Naive thymus-derived CD4-positive, alpha-beta T cell (primary cell): ENCODE measurements at regions not wholly inside any gene's neighbourhood (a gene's known extent, or its start where the extent isn't known, plus 50 kb on each side); places are given as distances from the start of the nearest gene placed in this dataset.

ENCODE experiments used
- ATAC-seq: fragments of 150-1000 bp; cut with Tn5 transposase; 2 replicates; pipeline ENCODE4 v1.10.0; 2021; ENCODE audit warnings: mild to moderate bottlenecking, moderate library complexity
- CTCF ChIA-PET: fragments of 350-600 bp; sonication (Branson Sonifier 250); formaldehyde crosslinking; loops from one replicate; lab custom pipeline; 2021; ENCODE audit warnings: antibody characterized with exemption; lab: Charles Lee
- POLR2A ChIA-PET: fragments of 350-600 bp; sonication (Branson Sonifier 250); formaldehyde crosslinking; loops from one replicate; lab custom pipeline; 2021; ENCODE audit warnings: antibody characterized with exemption, inconsistent platforms; lab: Charles Lee
- DNase-seq, 9 donors: peaks; one replicate each; pipeline versions ENCODE4 v3.0.0 to v3.0.0-alpha.2; 2020 to 2022; ENCODE audit warnings: mixed read lengths in 1 of 9
- H3K27ac ChIP-seq: one replicate; pipeline ENCODE4 v1.7.0; 2013; ENCODE audit warnings: mild to moderate bottlenecking, low read depth, low read length, moderate library complexity
- H3K27me3 ChIP-seq, 2 donors: one replicate each; pipeline ENCODE4 v1.7.0; 2013; ENCODE audit warnings: low read length in 2 of 2, mild to moderate bottlenecking in 2 of 2, moderate library complexity in 2 of 2; ENCODE audit not compliant: control insufficient read depth in 2 of 2, insufficient read depth in 2 of 2
- H3K36me3 ChIP-seq, 3 experiments: 1 replicate in 2 of 3; 2 replicates in 1 of 3; pipeline ENCODE4 v1.7.0; 2013; ENCODE audit warnings: low read length in 3 of 3, mild to moderate bottlenecking in 3 of 3, moderate library complexity in 1 of 3; ENCODE audit not compliant: insufficient read depth in 3 of 3, control insufficient read depth in 2 of 3
- H3K4me1 ChIP-seq, 2 donors: one replicate each; pipeline ENCODE4 v1.7.0; 2013; ENCODE audit warnings: low read length in 2 of 2, mild to moderate bottlenecking in 2 of 2, moderate library complexity in 1 of 2; ENCODE audit not compliant: control insufficient read depth in 2 of 2, insufficient read depth in 2 of 2
- H3K4me3 ChIP-seq: 2 replicates; pipeline ENCODE4 v1.7.0; 2013; ENCODE audit warnings: mild to moderate bottlenecking, low read length
- H3K9me3 ChIP-seq, 3 experiments: 1 replicate in 2 of 3; 2 replicates in 1 of 3; pipeline ENCODE4 v1.7.0; 2013; ENCODE audit warnings: low read length in 3 of 3; ENCODE audit not compliant: control insufficient read depth in 2 of 3
- H3K27ac Mint-ChIP-seq, 9 donors: one replicate each; pipeline ENCODE4 v1.8.0; 2020 to 2022; ENCODE audit warnings: mixed read lengths in 9 of 9, mild to moderate bottlenecking in 8 of 9, moderate library complexity in 5 of 9, inconsistent platforms in 2 of 9
- H3K27me3 Mint-ChIP-seq, 5 donors: one replicate each; pipeline ENCODE4 v1.8.0; 2021 to 2022; ENCODE audit warnings: mixed read lengths in 5 of 5, mild to moderate bottlenecking in 1 of 5
- H3K36me3 Mint-ChIP-seq, 5 donors: one replicate each; pipeline ENCODE4 v1.8.0; 2020 to 2022; ENCODE audit warnings: mixed read lengths in 5 of 5, mild to moderate bottlenecking in 3 of 5, inconsistent platforms in 1 of 5
- H3K4me1 Mint-ChIP-seq, 7 donors: one replicate each; pipeline ENCODE4 v1.8.0; 2020 to 2022; ENCODE audit warnings: mixed read lengths in 7 of 7, mild to moderate bottlenecking in 3 of 7, inconsistent platforms in 1 of 7
- H3K4me3 Mint-ChIP-seq, 10 donors: one replicate each; pipeline ENCODE4 v1.8.0; 2020 to 2022; ENCODE audit warnings: mild to moderate bottlenecking in 10 of 10, mixed read lengths in 10 of 10, moderate library complexity in 6 of 10, inconsistent platforms in 2 of 10
- H3K9me3 Mint-ChIP-seq, 11 donors: one replicate each; pipeline ENCODE4 v1.8.0; 2020 to 2022; ENCODE audit warnings: mixed read lengths in 11 of 11, mild to moderate bottlenecking in 4 of 11, inconsistent platforms in 1 of 11, moderate library complexity in 1 of 11
- intact Hi-C, 2 donors: fragments of 100-400 bp; cut with micrococcal nuclease; formaldehyde crosslinking; loops; one replicate each; pipeline ENCODE4 v1.15.1; 2023

- no peak for DNase-seq
- no peaks in the 10 kb centered on the region for H3K4me1 ChIP-seq
- H3K4me3 ChIP-seq, result no peak overlapping the region
- Mint-ChIP-seq H3K4me3 (no peak overlapping the region), H3K4me1 (no peaks in the 10 kb centered on the region), H3K9me3 (peaks cover 0 to 6% (median 0%) of the 10 kb centered on the region in 11 donors), H3K27me3 (peaks cover 0 to 25% (median 0%) of the 10 kb centered on the region in 5 donors), H3K36me3 (no peaks in the 10 kb centered on the region), H3K27ac (no peak overlapping the region)
- no peaks in the 10 kb centered on the region for H3K9me3 ChIP-seq
- H3K27ac ChIP-seq, result no peak overlapping the region
- no peaks in the 10 kb centered on the region for H3K36me3 ChIP-seq
- ChIA-PET POLR2A (no interaction called here), CTCF (no interaction called here)
- ATAC-seq, result no peak
- H3K27me3 ChIP-seq, result no peaks in the 10 kb centered on the region
- intact Hi-C loops, result no loop called here
Observed at GRCh38 chr1:168379104-168379860, 98.6 kb downstream of the TBX19 start.

- no peaks in the 10 kb centered on the region for H3K9me3 ChIP-seq
- ChIA-PET POLR2A (no interaction called here), CTCF (interaction anchor here (1.1 kb wide), 1 partner anchor 33 kb away, joined by 4 read pairs; no protein-coding TSS in a partner anchor)
- no peak overlapping the region for H3K27ac Mint-ChIP-seq
- H3K27ac ChIP-seq, result no peak overlapping the region
- no peaks in the 10 kb centered on the region for H3K4me1 ChIP-seq
- DNase-seq, result no peak
- peaks cover 0 to 15% (median 0%) of the 10 kb centered on the region in 5 donors for H3K27me3 Mint-ChIP-seq
- no peaks in the 10 kb centered on the region for H3K36me3 ChIP-seq
- H3K9me3 Mint-ChIP-seq, result no peaks in the 10 kb centered on the region
- no peaks in the 10 kb centered on the region for H3K36me3 Mint-ChIP-seq
- no peaks in the 10 kb centered on the region for H3K27me3 ChIP-seq
- intact Hi-C loops, result no loop called here
- no peak overlapping the region for H3K4me3 Mint-ChIP-seq
- H3K4me3 ChIP-seq, result no peak overlapping the region
- no peak for ATAC-seq
- H3K4me1 Mint-ChIP-seq, result peaks cover 0 to 1% (median 0%) of the 10 kb centered on the region in 7 donors
Observed at GRCh38 chr1:168375566-168376300, 95.1 kb downstream of the TBX19 start.

- no peak overlapping the region for H3K27ac Mint-ChIP-seq
- ATAC-seq (no peak), DNase-seq (no peak)
- intact Hi-C loops, result no loop called here
- H3K27me3 Mint-ChIP-seq, result peaks cover 0 to 15% (median 0%) of the 10 kb centered on the region in 5 donors
- H3K4me3 Mint-ChIP-seq, result no peak overlapping the region
- ChIA-PET POLR2A (no interaction called here), CTCF (interaction anchor here (1.1 kb wide), 1 partner anchor 32 kb away, joined by 4 read pairs; no protein-coding TSS in a partner anchor)
- Histone ChIP-seq H3K4me1 (no peaks in the 10 kb centered on the region), H3K4me3 (no peak overlapping the region), H3K36me3 (no peaks in the 10 kb centered on the region), H3K27ac (no peak overlapping the region), H3K27me3 (no peaks in the 10 kb centered on the region), H3K9me3 (no peaks in the 10 kb centered on the region)
- no peaks in the 10 kb centered on the region for H3K9me3 Mint-ChIP-seq
- H3K4me1 Mint-ChIP-seq, result peaks cover 0 to 1% (median 0%) of the 10 kb centered on the region in 7 donors
- no peaks in the 10 kb centered on the region for H3K36me3 Mint-ChIP-seq
Observed at GRCh38 chr1:168374566-168374965, 93.9 kb downstream of the TBX19 start.

- intact Hi-C loops, result no loop called here
- H3K36me3 ChIP-seq, result no peaks in the 10 kb centered on the region
Observed at GRCh38 chr1:168373869-168374268, 93.2 kb downstream of the TBX19 start.

GRCh38 chr1:168372861-168373371 lies 92.2 kb downstream of the TBX19 start:
- Mint-ChIP-seq H3K27ac (no peak overlapping the region), H3K9me3 (no peaks in the 10 kb centered on the region), H3K4me3 (no peak overlapping the region), H3K4me1 (peaks cover 0 to 1% (median 0%) of the 10 kb centered on the region in 7 donors), H3K36me3 (no peaks in the 10 kb centered on the region), H3K27me3 (peaks cover 0 to 14% (median 0%) of the 10 kb centered on the region in 5 donors)
- intact Hi-C loops, result no loop called here
- no peak for DNase-seq
- Histone ChIP-seq H3K27ac (no peak overlapping the region), H3K4me1 (no peaks in the 10 kb centered on the region), H3K27me3 (no peaks in the 10 kb centered on the region), H3K4me3 (no peak overlapping the region), H3K9me3 (no peaks in the 10 kb centered on the region), H3K36me3 (no peaks in the 10 kb centered on the region)
- CTCF ChIA-PET, result interaction anchor here (1.1 kb wide), 1 partner anchor 42 kb away, joined by 3 read pairs; no protein-coding TSS in a partner anchor
- POLR2A ChIA-PET, result no interaction called here
- ATAC-seq, result no peak

More at GRCh38 chr1:168373869-168374268, 93.2 kb downstream of the TBX19 start:
- ChIA-PET CTCF (no interaction called here), POLR2A (interaction anchor here (0.7 kb wide), 1 partner anchor 9 kb away, joined by 3 read pairs; no protein-coding TSS in a partner anchor)
- no peak overlapping the region for H3K27ac Mint-ChIP-seq
- Histone ChIP-seq H3K27ac (no peak overlapping the region), H3K27me3 (no peaks in the 10 kb centered on the region), H3K4me1 (no peaks in the 10 kb centered on the region), H3K9me3 (no peaks in the 10 kb centered on the region), H3K4me3 (no peak overlapping the region)
- no peak overlapping the region for H3K4me3 Mint-ChIP-seq
- peaks cover 0 to 1% (median 0%) of the 10 kb centered on the region in 7 donors for H3K4me1 Mint-ChIP-seq
- ATAC-seq, result no peak
- DNase-seq, result no peak
- peaks cover 0 to 15% (median 0%) of the 10 kb centered on the region in 5 donors for H3K27me3 Mint-ChIP-seq
- no peaks in the 10 kb centered on the region for H3K36me3 Mint-ChIP-seq
- H3K9me3 Mint-ChIP-seq, result no peaks in the 10 kb centered on the region

- Histone ChIP-seq H3K36me3 (no peaks in the 10 kb centered on the region), H3K4me1 (no peaks in the 10 kb centered on the region), H3K27ac (no peak overlapping the region), H3K4me3 (no peak overlapping the region), H3K9me3 (no peaks in the 10 kb centered on the region), H3K27me3 (no peaks in the 10 kb centered on the region)
- ChIA-PET POLR2A (no interaction called here), CTCF (interaction anchor here (1.1 kb wide), 1 partner anchor 42 kb away, joined by 3 read pairs; no protein-coding TSS in a partner anchor)
- no peak overlapping the region for H3K27ac Mint-ChIP-seq
- DNase-seq (no peak), ATAC-seq (no peak)
- peaks cover 0 to 11% (median 0%) of the 10 kb centered on the region in 5 donors for H3K27me3 Mint-ChIP-seq
- no peak overlapping the region for H3K4me3 Mint-ChIP-seq
- intact Hi-C loops, result no loop called here
- no peaks in the 10 kb centered on the region for H3K36me3 Mint-ChIP-seq
- no peaks in the 10 kb centered on the region for H3K9me3 Mint-ChIP-seq
- H3K4me1 Mint-ChIP-seq, result peaks cover 0 to 1% (median 0%) of the 10 kb centered on the region in 7 donors
Observed at GRCh38 chr1:168372307-168372706, 91.6 kb downstream of the TBX19 start.
